Epithelial cell of esophagus (primary cell): ENCODE measurements at regions not wholly inside any gene's neighbourhood (a gene's known extent, or its start where the extent isn't known, plus 50 kb on each side); places are given as distances from the start of the nearest gene placed in this dataset.

Experiments
- DNase-seq: peaks from one replicate; pipeline ENCODE4 v3.0.0; 2010; ENCODE audit warnings: low read depth
- H3K4me3 ChIP-seq: 2 replicates; pipeline ENCODE4 v1.5.1; 2011; ENCODE audit warnings: mild to moderate bottlenecking, low read length, control low read depth
- TF ChIP-seq, protein P1 (sequence below): IDR thresholded peaks from 2 replicates; pipeline ENCODE4 v1.5.1; 2011; ENCODE audit warnings: low read depth, mild to moderate bottlenecking, low read length, control low read depth, inconsistent platforms; ENCODE audit not compliant: insufficient read depth; ENCODE audit errors: missing control alignments

DNA sequence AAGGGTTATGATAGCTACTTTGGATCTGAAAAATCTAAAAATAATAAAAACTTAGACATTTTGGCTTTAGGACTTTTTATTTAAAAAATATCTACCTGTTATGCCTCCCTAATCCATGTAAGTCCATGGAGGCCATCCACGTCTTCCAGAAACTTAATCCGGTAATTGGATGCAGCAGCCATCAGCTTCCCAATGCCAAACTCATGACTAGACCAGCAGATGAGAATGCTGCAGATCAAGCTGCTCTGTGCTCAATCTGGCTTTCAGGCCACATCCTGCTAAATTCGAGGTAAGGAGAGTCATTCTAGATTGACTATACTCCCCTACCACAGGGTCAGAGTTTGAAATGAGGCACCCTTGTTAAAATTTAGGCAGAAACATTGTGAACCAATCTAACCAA lies 168.5 kb upstream of the TCERG1L start:
- TF ChIP-seq, protein P1, sequence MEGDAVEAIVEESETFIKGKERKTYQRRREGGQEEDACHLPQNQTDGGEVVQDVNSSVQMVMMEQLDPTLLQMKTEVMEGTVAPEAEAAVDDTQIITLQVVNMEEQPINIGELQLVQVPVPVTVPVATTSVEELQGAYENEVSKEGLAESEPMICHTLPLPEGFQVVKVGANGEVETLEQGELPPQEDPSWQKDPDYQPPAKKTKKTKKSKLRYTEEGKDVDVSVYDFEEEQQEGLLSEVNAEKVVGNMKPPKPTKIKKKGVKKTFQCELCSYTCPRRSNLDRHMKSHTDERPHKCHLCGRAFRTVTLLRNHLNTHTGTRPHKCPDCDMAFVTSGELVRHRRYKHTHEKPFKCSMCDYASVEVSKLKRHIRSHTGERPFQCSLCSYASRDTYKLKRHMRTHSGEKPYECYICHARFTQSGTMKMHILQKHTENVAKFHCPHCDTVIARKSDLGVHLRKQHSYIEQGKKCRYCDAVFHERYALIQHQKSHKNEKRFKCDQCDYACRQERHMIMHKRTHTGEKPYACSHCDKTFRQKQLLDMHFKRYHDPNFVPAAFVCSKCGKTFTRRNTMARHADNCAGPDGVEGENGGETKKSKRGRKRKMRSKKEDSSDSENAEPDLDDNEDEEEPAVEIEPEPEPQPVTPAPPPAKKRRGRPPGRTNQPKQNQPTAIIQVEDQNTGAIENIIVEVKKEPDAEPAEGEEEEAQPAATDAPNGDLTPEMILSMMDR = no peak
- DNase-seq = no peak
- H3K4me3 ChIP-seq = no peak overlapping the region

DNA sequence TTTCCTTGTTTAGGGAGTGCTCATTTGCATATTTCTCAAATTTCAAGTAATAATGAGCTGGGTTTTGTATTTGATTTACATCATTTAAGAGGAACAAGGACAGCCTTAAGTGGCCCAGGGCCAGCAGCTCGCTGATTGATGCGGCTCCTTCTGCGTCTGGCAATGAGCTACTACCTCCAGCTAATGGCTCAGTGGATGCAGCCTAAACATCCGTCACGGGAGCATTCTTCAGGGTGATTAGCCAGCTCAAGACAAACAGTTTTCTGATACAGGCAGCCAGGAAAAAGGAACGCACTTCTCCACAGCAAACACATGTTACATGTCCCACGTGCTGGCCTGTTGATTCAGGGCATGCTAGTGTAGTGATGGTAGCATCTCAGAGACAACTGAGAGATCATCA lies 169.3 kb upstream of the TCERG1L start:
- TF ChIP-seq, protein P1 = no peak
- DNase-seq = no peak
- no peak overlapping the region for H3K4me3 ChIP-seq

DNA sequence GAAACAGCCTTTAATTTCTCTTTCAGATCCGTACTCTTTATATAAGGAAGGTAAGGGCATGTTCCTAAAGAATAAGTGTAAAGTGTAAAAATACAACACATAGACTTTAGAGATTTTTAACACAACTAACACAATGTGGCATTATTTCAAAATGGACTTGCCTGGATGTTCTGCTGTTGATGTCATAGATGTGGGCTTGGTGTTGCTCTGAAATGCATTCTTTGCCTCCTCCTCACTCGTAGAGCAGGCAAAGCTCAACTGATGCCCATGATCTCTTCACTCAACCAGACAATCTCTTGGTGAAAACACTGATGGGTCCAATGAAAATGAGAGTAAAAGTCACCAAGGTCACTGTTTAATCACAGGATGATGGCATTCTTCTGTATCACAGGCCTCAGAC lies 174.2 kb upstream of the TCERG1L start:
- no peak for DNase-seq
- H3K4me3 ChIP-seq = no peak overlapping the region
- TF ChIP-seq, protein P1 = no peak

DNA sequence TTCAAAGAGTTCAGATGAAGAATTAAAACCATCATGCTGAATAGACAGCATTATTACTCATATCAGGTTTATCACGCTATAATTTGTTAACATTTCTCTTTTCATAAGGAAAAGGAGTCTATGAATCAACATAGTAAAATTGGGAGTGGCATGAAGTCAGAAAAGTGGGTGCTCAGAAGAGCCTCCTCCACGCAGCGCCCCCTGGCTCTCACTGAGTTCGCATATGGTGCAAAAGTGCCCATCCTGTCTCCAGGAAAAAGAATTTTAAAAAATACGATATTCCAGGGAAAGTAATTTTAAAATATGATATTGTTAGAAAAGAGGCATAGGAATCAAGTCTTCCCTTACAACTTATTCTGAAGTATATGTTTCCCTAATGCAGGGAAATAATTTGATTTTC lies 176.3 kb upstream of the TCERG1L start:
- TF ChIP-seq, protein P1 = no peak
- H3K4me3 ChIP-seq = no peak overlapping the region
- DNase-seq = no peak

DNA sequence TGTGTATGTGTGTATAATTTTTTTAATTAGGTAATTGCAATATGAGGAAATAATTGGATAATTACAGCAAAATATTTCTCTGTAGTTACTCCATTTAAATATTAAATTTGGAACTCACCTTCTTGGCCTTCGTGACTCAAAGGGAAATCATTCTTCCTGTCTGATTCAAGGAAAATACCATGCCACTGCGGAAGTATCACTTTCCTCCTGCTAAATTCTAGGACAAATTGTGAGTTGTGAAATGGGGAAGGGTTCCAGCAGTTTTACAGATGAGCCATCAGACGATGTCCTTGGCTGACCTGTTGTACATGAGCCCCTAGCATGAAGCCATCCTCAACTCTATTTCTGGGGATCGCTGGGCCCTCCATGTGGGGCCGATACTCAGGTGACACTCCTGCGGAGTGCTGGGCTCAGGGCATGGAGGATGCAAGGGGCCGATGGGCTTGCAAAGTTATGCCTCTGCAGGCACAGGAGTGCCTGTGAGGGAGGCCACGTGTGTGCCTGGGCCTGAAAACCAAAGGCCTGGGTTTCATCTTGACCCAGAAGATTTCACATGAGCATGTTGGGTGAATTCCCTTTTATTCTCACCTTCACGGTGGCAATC lies 179.6 kb upstream of the TCERG1L start:
- TF ChIP-seq, protein P1 = no peak
- no peak overlapping the region for H3K4me3 ChIP-seq
- no peak for DNase-seq

DNA sequence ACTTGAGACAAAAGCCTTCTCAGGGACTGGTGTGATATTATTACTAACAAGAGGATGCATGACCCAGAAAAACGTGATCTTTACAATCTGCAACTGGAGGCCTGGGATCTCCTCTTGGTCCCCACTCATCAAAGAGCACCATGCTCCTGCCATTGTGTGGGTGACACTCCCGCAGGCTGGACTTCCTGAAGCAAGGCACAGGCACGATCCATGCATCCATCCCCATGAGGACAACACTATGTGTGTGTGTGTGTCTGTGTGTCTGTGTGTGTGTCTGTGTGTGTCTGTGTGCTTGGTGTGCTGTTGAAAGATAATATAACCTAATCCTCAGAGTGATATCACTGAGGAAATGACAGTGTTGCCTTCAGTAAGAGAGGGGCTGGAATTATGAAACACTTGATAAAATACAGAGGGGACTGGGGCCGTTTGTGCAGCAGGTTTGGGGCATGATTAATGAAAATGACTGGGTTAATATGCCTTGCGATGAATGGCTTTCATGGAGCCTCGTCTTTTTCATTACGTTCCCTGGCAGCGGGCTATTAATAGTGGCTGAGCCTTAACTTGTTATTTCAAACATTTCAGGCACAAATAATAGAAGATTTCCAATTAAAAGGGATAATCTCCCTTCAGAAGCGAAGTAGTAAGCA lies 180.8 kb upstream of the TCERG1L start:
- H3K4me3 ChIP-seq = no peak overlapping the region
- DNase-seq = no peak
- TF ChIP-seq, protein P1 = no peak

DNA sequence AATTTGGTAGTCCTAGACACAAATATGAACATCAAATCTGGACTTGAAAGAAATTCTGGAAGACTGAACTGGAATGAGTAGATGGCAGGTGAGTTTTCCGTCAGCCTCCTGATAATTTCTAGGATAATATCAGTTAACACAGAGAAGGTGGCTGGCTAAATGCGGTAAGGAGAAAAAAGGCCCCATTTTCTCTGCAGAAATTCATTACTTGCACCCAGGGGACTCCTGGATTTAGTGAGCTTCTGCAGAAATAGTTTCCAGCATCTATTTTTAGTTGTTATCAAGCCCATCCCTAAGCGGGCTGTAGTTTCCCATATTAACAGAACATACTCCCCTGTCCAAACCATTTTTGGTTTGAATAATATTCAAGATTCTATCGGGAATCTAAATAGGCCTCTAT lies 181.9 kb upstream of the TCERG1L start:
- no peak overlapping the region for H3K4me3 ChIP-seq
- TF ChIP-seq, protein P1 = no peak
- DNase-seq = no peak
